Right kidney (tissue), 1 donor: ENCODE measurements at regions not wholly inside any gene's neighbourhood (a gene's known extent, or its start where the extent isn't known, plus 50 kb on each side); places are given as distances from the start of the nearest gene placed in this dataset.
A peak's percentile ranks its signal among the peaks of the same experiment; 100 is the strongest.

Experiments used
- DNase-seq: peaks from one replicate; pipeline ENCODE4 v3.0.0-alpha.2; 2016

- DNase-seq, result no peak
Measured at GRCh38 chr1:216855810-216856209, 132.6 kb upstream of the ESRRG start.

GRCh38 chr1:216854836-216855484, 131.7 kb upstream of the ESRRG start:
- no peak for DNase-seq

DNA sequence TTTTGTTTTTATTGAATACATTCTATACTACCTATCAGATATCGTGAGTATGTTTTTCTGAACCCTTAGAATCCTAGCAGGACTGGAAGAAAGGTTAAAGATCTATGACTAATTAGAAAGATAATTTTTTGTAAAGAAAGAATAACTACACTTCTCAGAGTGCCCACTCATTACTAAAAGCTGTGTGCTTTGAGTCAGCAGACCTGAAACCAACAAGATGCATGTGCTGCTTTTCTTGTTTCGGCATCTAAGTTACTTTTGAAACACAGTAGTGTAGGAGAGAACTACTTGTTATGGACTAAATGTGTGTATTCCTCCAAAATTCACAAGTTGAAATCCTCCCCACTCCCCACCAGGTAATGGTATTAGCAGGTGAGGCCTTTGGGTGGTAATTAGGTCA, 127.8 kb upstream of the ESRRG start:
- DNase-seq, result no peak

DNA sequence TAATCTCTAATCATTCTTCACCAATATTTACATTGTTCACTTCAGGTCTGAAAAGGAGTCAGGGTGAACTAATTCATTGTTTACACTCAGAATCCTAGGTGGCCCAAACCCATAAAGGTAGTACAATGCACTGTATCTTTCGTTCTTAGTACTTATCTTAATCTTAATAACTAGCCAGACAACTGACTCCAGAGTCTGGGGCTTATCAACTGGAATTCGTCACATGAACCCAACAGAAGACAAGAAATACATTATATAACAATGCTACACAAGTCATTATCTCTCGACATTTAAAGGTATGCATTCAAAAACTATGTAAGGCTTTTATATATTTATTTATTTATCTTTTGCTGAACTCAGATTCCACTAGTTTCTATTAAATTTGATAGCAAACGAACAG, 125.9 kb upstream of the ESRRG start:
- DNase-seq, result no peak

GRCh38 chr1:216847397-216848036, 124.3 kb upstream of the ESRRG start:
- DNase-seq, result no peak

GRCh38 chr1:216846339-216846738, 123.1 kb upstream of the ESRRG start:
- DNase-seq, result no peak

DNA sequence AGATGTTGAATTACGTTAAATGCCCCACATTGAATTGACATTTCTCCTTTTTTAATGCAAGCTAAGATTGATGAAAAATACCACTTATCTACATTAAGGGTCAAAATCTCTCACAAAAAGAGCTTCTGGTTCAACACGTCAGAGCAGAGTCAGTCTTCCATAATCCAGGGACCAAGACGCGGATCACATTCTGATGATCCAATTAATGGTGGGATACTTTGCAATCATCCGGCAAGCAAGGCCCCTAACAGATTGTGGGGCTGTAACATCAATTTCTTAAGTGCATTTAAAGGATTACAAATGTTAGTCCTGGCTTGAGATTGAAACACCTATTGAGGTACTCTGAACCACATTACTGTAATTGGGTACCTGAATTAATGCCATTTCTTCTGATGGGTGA, 120.2 kb upstream of the ESRRG start:
- DNase-seq, result no peak

GRCh38 chr1:216841165-216841564, 117.9 kb upstream of the ESRRG start:
- no peak for DNase-seq

DNA sequence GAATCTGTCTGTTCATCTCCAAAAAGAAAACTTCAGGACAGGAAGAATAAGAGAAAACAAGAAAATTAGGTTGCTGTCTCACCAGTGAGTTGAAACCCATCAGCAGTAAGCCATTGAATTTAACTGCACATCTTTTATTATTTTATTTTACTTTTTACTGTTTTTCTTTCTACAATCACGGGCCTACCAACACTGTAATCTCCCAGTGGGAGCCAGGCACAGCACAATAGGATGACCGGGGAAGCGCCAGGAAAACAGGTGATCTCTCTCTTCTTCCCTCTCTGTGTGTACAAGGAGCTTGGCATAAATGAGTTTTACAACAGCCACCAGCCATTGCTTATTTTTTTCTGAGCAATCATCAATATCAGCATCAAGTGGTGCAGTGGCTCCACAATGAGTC, 113.1 kb upstream of the ESRRG start:
- DNase-seq, result no peak

DNA sequence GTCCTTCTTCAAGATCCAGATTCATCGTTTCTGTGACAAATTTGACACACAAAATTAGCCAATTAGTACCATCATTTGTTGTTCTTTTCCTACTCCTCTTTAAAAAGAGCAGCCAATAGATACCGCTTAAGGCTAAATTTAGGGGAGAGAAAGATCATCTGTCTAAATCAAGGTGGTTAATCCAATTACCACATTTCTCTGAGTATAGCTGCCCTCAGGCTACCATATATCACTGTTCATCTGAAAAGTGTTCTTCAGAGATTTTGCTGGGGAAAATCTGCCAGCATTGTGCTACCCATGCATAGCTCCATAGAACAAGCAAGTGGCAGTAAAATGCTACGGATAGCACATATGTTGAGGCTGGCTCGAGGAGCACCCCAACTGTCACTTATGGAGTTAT, 110.3 kb upstream of the ESRRG start:
- no peak for DNase-seq

- no peak for DNase-seq
Measured at GRCh38 chr1:216832192-216832591, 109.0 kb upstream of the ESRRG start.

DNA sequence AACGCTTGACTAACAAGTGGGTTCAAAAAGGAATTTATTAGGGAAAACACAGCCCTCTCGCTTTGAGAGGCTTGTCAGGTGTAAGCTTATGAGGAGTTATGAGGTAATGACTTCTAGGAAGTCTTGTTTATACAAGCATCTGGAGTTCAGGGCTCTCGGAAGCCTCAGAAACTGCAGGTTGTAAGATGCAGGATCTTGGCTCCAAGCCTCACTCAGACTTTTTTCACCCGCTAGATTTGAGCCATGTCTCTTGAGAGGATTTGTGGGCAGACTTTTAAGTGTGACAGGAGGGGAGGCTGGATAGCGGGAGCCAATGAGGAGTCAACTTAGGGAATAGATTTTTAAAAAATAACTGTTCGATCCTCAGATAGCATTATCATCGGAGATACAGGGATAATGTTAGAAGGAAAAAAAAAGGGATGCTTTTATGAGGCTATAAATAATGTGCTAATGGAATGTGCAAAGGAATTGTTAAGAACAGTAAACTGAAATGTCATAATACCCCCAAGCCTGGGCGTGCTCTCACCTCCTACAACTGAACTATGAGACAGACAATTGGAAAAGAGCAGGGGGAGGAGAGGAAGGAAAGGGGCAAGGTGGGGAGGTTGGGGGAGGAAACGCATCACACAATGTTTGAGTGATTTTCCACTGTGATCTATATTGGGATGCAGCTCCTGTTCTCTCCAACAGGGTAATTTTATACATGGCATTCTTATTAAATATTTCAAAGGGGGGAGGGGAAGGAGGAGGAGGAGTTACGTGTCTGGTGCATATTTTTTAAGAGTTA, 107.4 kb upstream of the ESRRG start:
- no peak for DNase-seq

- no peak for DNase-seq
Measured at GRCh38 chr1:216827251-216827650, 104.0 kb upstream of the ESRRG start.

GRCh38 chr1:216826646-216827045, 103.4 kb upstream of the ESRRG start:
- no peak for DNase-seq

DNA sequence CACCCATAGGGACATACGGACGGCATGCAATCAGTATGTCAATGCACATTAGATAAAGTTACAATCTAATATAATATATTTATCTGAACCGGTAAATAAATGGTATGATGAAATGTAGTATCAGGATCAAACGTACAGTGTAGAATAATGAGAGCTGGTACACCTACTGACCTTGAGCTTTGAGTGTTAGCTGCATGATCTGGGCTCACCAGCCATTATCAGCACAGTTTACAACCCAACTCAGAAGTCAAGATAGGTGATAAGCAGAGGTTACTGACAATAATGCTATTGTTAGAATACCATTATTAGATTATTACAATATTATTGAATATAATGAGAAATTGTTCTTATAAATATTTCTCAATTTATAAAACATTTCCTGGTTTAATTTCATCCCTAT, 103.0 kb upstream of the ESRRG start:
- no peak for DNase-seq

DNA sequence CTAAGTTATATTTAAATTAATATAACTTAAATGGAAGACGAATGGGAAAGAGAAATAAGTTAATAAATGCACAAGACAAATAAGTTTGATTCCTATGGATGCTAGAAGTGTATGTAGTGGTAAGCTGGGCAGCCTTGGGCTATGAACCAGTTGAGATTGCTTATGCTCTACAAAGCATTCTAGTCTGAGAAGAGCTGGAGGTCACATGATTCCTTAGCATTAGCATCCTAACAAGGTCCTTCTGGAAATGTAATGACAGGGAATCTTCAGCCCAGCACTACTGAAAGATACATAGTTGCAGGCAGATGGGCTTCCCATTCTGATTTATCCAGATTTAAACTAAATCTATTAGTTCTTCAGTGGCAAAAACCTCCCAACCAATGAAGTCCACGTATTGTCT, 102.3 kb upstream of the ESRRG start:
- DNase-seq, result no peak

GRCh38 chr1:216824511-216824910, 101.3 kb upstream of the ESRRG start:
- no peak for DNase-seq

- no peak for DNase-seq
Measured at GRCh38 chr1:216823731-216824130, 100.5 kb upstream of the ESRRG start.

DNA sequence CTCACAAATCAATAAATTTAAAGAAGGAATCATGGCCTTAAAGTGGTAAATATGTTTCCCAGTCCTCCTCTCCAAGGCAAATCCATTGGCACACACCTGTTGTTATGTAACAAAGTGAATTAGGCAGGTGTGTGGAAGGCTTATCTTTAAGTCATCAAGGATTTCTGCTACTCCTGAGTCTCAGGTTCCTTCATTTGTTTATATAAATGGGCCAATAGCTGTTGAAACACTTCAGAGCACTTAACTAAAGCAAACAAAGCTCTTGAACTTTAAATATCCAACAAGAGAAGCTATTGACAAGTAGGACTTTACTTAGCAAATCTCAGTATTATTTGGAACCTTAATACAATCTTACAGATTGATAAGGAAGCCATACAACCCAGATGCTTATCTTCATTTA, 99.3 kb upstream of the ESRRG start:
- DNase-seq, result no peak

DNA sequence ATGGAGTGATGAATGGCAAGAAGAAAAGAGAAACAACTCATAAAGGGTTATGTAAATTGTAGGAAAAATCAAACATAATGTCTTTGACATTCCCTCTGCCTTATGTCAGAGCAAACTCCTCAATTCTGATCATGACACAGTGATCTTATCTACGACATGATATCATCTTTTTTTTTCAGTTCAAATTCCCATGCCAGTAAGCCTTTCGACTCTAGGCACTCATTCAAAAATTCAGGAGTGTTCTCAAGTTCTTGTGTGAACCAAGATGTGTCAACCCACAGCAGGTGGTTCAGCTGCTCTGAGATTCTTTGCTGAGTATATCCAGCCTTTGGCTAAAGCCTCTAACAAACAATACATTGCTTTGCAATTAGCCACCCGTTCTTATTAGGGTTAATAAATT, 97.1 kb upstream of the ESRRG start:
- no peak for DNase-seq

- no peak for DNase-seq
Measured at GRCh38 chr1:216818284-216818683, 95.1 kb upstream of the ESRRG start.

GRCh38 chr1:216815260-216816131, 92.3 kb upstream of the ESRRG start:
- DNase-seq, result peak; percentile 68
